ENCODE measurements at regions not wholly inside any gene's neighbourhood (a gene's known extent, or its start where the extent isn't known, plus 50 kb on each side); places are given as distances from the start of the nearest gene placed in this dataset.
"Not testable (repeated sequence)": the region's sequence is repeated elsewhere in the genome, so short reads cannot be mapped to it uniquely, and the experiment has no call there.

- DNase-seq: no peak
- no peaks in the 10 kb centered on the region for H3K36me3 Mint-ChIP-seq
- no peak overlapping the region for H3K4me3 Mint-ChIP-seq
- no peak overlapping the region for H3K27ac Mint-ChIP-seq
- peaks cover 3 to 4% of the 10 kb centered on the region in 2 donors for H3K9me3 Mint-ChIP-seq
- H3K4me1 Mint-ChIP-seq: no peaks in the 10 kb centered on the region
- ATAC-seq (replicated peaks): no peak
- no peaks in the 10 kb centered on the region for H3K27me3 Mint-ChIP-seq
Observed at GRCh38 chr3:153928851-153929250, 192.3 kb upstream of the ARHGEF26 start.

GRCh38 chr3:153933481-153933880 is 187.7 kb upstream of the ARHGEF26 start:
- not testable (repeated sequence) for H3K4me3 Mint-ChIP-seq; H3K9me3 Mint-ChIP-seq; H3K27ac Mint-ChIP-seq; H3K27me3 Mint-ChIP-seq; DNase-seq; H3K4me1 Mint-ChIP-seq; ATAC-seq (replicated peaks); H3K36me3 Mint-ChIP-seq

- DNase-seq (no peak), ATAC-seq (replicated peaks) (no peak)
- H3K4me3 Mint-ChIP-seq: no peak overlapping the region
- no peak overlapping the region for H3K27ac Mint-ChIP-seq
- H3K9me3 Mint-ChIP-seq: peaks cover 0 to 2% of the 10 kb centered on the region in 2 donors
- no peaks in the 10 kb centered on the region for H3K27me3 Mint-ChIP-seq
- no peaks in the 10 kb centered on the region for H3K4me1 Mint-ChIP-seq
- no peaks in the 10 kb centered on the region for H3K36me3 Mint-ChIP-seq
Observed at GRCh38 chr3:153944084-153944483, 177.1 kb upstream of the ARHGEF26 start.

GRCh38 chr3:153951276-153951675 is 169.9 kb upstream of the ARHGEF26 start:
- H3K4me1 Mint-ChIP-seq: no peaks in the 10 kb centered on the region
- DNase-seq (no peak), ATAC-seq (replicated peaks) (no peak)
- no peak overlapping the region for H3K4me3 Mint-ChIP-seq
- no peak overlapping the region for H3K27ac Mint-ChIP-seq
- no peaks in the 10 kb centered on the region for H3K27me3 Mint-ChIP-seq
- no peaks in the 10 kb centered on the region for H3K36me3 Mint-ChIP-seq
- H3K9me3 Mint-ChIP-seq: peaks cover 0 to 2% of the 10 kb centered on the region in 2 donors

- H3K27ac Mint-ChIP-seq: no peak overlapping the region
- no peaks in the 10 kb centered on the region for H3K36me3 Mint-ChIP-seq
- ATAC-seq (replicated peaks): no peak
- H3K27me3 Mint-ChIP-seq: no peaks in the 10 kb centered on the region
- H3K4me1 Mint-ChIP-seq: no peaks in the 10 kb centered on the region
- DNase-seq: no peak
- no peaks in the 10 kb centered on the region for H3K9me3 Mint-ChIP-seq
- no peak overlapping the region for H3K4me3 Mint-ChIP-seq
Observed at GRCh38 chr3:153952091-153952490, 169.1 kb upstream of the ARHGEF26 start.

- Mint-ChIP-seq H3K4me3 (no peak overlapping the region), H3K36me3 (no peaks in the 10 kb centered on the region), H3K27me3 (peaks cover 0 to 1% of the 10 kb centered on the region in 2 donors), H3K27ac (no peak overlapping the region), H3K9me3 (no peaks in the 10 kb centered on the region), H3K4me1 (no peaks in the 10 kb centered on the region)
- DNase-seq (no peak), ATAC-seq (replicated peaks) (no peak)
Observed at GRCh38 chr3:153956613-153957012, 164.6 kb upstream of the ARHGEF26 start.

- H3K4me1 Mint-ChIP-seq: no peaks in the 10 kb centered on the region
- no peak for DNase-seq
- peaks cover 0 to 4% of the 10 kb centered on the region in 2 donors for H3K27me3 Mint-ChIP-seq
- H3K4me3 Mint-ChIP-seq: no peak overlapping the region
- no peaks in the 10 kb centered on the region for H3K36me3 Mint-ChIP-seq
- no peaks in the 10 kb centered on the region for H3K9me3 Mint-ChIP-seq
- no peak for ATAC-seq (replicated peaks)
- no peak overlapping the region for H3K27ac Mint-ChIP-seq
Observed at GRCh38 chr3:153957421-153957820, 163.8 kb upstream of the ARHGEF26 start.

- no peak for DNase-seq
- Mint-ChIP-seq H3K27ac (no peak overlapping the region), H3K9me3 (no peaks in the 10 kb centered on the region), H3K4me1 (no peaks in the 10 kb centered on the region), H3K27me3 (peaks cover 0 to 4% of the 10 kb centered on the region in 2 donors), H3K4me3 (no peak overlapping the region), H3K36me3 (no peaks in the 10 kb centered on the region)
- ATAC-seq (replicated peaks): no peak
Observed at GRCh38 chr3:153958635-153959595, 162.3 kb upstream of the ARHGEF26 start.

GRCh38 chr3:153960458-153961074 is 160.6 kb upstream of the ARHGEF26 start:
- H3K36me3 Mint-ChIP-seq: no peaks in the 10 kb centered on the region

GRCh38 chr3:153961494-153961893 is 159.7 kb upstream of the ARHGEF26 start:
- no peak for ATAC-seq (replicated peaks)
- Mint-ChIP-seq H3K4me3 (no peak overlapping the region), H3K4me1 (no peaks in the 10 kb centered on the region), H3K27me3 (peaks cover 0 to 4% of the 10 kb centered on the region in 2 donors), H3K9me3 (peaks cover 0 to 5% of the 10 kb centered on the region in 2 donors), H3K36me3 (no peaks in the 10 kb centered on the region), H3K27ac (no peak overlapping the region)
- no peak for DNase-seq

More at GRCh38 chr3:153960458-153961074, 160.6 kb upstream of the ARHGEF26 start:
- Mint-ChIP-seq H3K27ac (no peak overlapping the region), H3K27me3 (peaks cover 0 to 4% of the 10 kb centered on the region in 2 donors), H3K4me1 (no peaks in the 10 kb centered on the region), H3K4me3 (no peak overlapping the region), H3K9me3 (peaks cover 0 to 4% of the 10 kb centered on the region in 2 donors)
- ATAC-seq (replicated peaks): no peak
- DNase-seq: no peak

GRCh38 chr3:153963012-153963411 is 158.2 kb upstream of the ARHGEF26 start:
- no peaks in the 10 kb centered on the region for H3K36me3 Mint-ChIP-seq
- peaks cover 4 to 12% of the 10 kb centered on the region in 2 donors for H3K9me3 Mint-ChIP-seq
- DNase-seq (no peak), ATAC-seq (replicated peaks) (no peak)
- no peak overlapping the region for H3K4me3 Mint-ChIP-seq
- H3K27me3 Mint-ChIP-seq: peaks cover 0 to 4% of the 10 kb centered on the region in 2 donors
- H3K27ac Mint-ChIP-seq: no peak overlapping the region
- H3K4me1 Mint-ChIP-seq: peaks cover 0 to 3% of the 10 kb centered on the region in 2 donors

GRCh38 chr3:153967260-153967659 is 153.9 kb upstream of the ARHGEF26 start:
- ATAC-seq (replicated peaks) (no peak), DNase-seq (no peak)
- peaks cover 8 to 14% of the 10 kb centered on the region in 2 donors for H3K9me3 Mint-ChIP-seq
- H3K36me3 Mint-ChIP-seq: no peaks in the 10 kb centered on the region
- no peak overlapping the region for H3K27ac Mint-ChIP-seq
- H3K27me3 Mint-ChIP-seq: peaks cover 0 to 5% of the 10 kb centered on the region in 2 donors
- H3K4me3 Mint-ChIP-seq: no peak overlapping the region
- peaks cover 0 to 3% of the 10 kb centered on the region in 2 donors for H3K4me1 Mint-ChIP-seq

- H3K9me3 Mint-ChIP-seq: peaks cover 8 to 11% of the 10 kb centered on the region in 2 donors
- ATAC-seq (replicated peaks): no peak
Observed at GRCh38 chr3:153970047-153970446, 151.1 kb upstream of the ARHGEF26 start.

GRCh38 chr3:153970741-153971347 is 150.3 kb upstream of the ARHGEF26 start:
- no peak overlapping the region for H3K4me3 Mint-ChIP-seq
- H3K4me1 Mint-ChIP-seq: peaks cover 0 to 3% of the 10 kb centered on the region in 2 donors
- DNase-seq (no peak), ATAC-seq (replicated peaks) (no peak)
- H3K9me3 Mint-ChIP-seq: peaks cover 8 to 10% of the 10 kb centered on the region in 2 donors
- no peaks in the 10 kb centered on the region for H3K36me3 Mint-ChIP-seq
- H3K27me3 Mint-ChIP-seq: peaks cover 0 to 5% of the 10 kb centered on the region in 2 donors
- no peak overlapping the region for H3K27ac Mint-ChIP-seq

More at GRCh38 chr3:153970047-153970446, 151.1 kb upstream of the ARHGEF26 start:
- Mint-ChIP-seq H3K4me3 (no peak overlapping the region), H3K4me1 (peaks cover 0 to 3% of the 10 kb centered on the region in 2 donors), H3K36me3 (no peaks in the 10 kb centered on the region), H3K27ac (no peak overlapping the region), H3K27me3 (peaks cover 0 to 5% of the 10 kb centered on the region in 2 donors)
- DNase-seq: no peak

Data from stimulated activated naive B cell treated with anti-CD40 and anti-IgM and Interleukin-4, amounts not matched to agents 10 μg/mL and 1 μg/mL and 100 μg/mL, for 72 hours (primary cell).